Umbilical cord (tissue), 1 donor: ENCODE measurements at regions not wholly inside any gene's neighbourhood (a gene's known extent, or its start where the extent isn't known, plus 50 kb on each side); places are given as distances from the start of the nearest gene placed in this dataset.
"Not testable (repeated sequence)": the region's sequence is repeated elsewhere in the genome, so short reads cannot be mapped to it uniquely, and the experiment has no call there.

Source experiments
- DNase-seq: peaks from one replicate; pipeline ENCODE4 v3.0.0-alpha.2; 2015; ENCODE audit warnings: low spot score

- DNase-seq = no peak
These were observed 563.5 kb downstream of the PTPRC start for GRCh38 chr1:199202331-199202730.

- no peak for DNase-seq
These were observed 565.4 kb downstream of the PTPRC start for GRCh38 chr1:199204231-199204630.

- no peak for DNase-seq
These were observed 567.1 kb downstream of the PTPRC start for GRCh38 chr1:199205740-199206441.

- DNase-seq = no peak
These were observed 570.0 kb downstream of the PTPRC start for GRCh38 chr1:199208847-199209246.

GRCh38 chr1:199218065-199218464, 579.2 kb downstream of the PTPRC start:
- no peak for DNase-seq

- no peak for DNase-seq
These were observed 579.7 kb downstream of the PTPRC start for GRCh38 chr1:199218533-199218932.

- no peak for DNase-seq
These were observed 581.2 kb downstream of the PTPRC start for GRCh38 chr1:199220031-199220430.

- DNase-seq = no peak
These were observed 582.7 kb downstream of the PTPRC start for GRCh38 chr1:199221371-199222150.

GRCh38 chr1:199223936-199224335, 585.1 kb downstream of the PTPRC start:
- DNase-seq = no peak

GRCh38 chr1:199226163-199226562, 587.3 kb downstream of the PTPRC start:
- DNase-seq = peak; percentile 4

- DNase-seq = no peak
These were observed 603.3 kb downstream of the PTPRC start for GRCh38 chr1:199242147-199242546.

GRCh38 chr1:199242601-199243000, 603.8 kb downstream of the PTPRC start:
- DNase-seq = no peak

GRCh38 chr1:199243423-199244061, 604.7 kb downstream of the PTPRC start:
- DNase-seq = no peak

- no peak for DNase-seq
These were observed 607.1 kb downstream of the PTPRC start for GRCh38 chr1:199245946-199246345.

- no peak for DNase-seq
These were observed 607.9 kb downstream of the PTPRC start for GRCh38 chr1:199246716-199247115.

GRCh38 chr1:199247891-199248290, 609.1 kb downstream of the PTPRC start:
- DNase-seq = no peak

- not testable (repeated sequence) for DNase-seq
These were observed 615.2 kb downstream of the PTPRC start for GRCh38 chr1:199254040-199254439.

- no peak for DNase-seq
These were observed 622.5 kb downstream of the PTPRC start for GRCh38 chr1:199261328-199261727.

GRCh38 chr1:199264283-199264682, 625.4 kb downstream of the PTPRC start:
- no peak for DNase-seq

GRCh38 chr1:199264911-199265310, 626.1 kb downstream of the PTPRC start:
- DNase-seq = no peak

GRCh38 chr1:199265319-199265718, 626.5 kb downstream of the PTPRC start:
- DNase-seq = no peak

GRCh38 chr1:199269241-199269640, 630.4 kb downstream of the PTPRC start:
- no peak for DNase-seq

GRCh38 chr1:199272139-199272544, 633.3 kb downstream of the PTPRC start:
- no peak for DNase-seq
